ENCODE measurements at regions not wholly inside any gene's neighbourhood (a gene's known extent, or its start where the extent isn't known, plus 50 kb on each side); places are given as distances from the start of the nearest gene placed in this dataset.
"Not testable (repeated sequence)": the region's sequence is repeated elsewhere in the genome, so short reads cannot be mapped to it uniquely, and the experiment has no call there.

GRCh38 chr14:105614987-105615386 is 88.6 kb downstream of the TMEM121 start:
- not testable (repeated sequence) for H3K27me3 ChIP-seq (ENCODE audit: control insufficient read depth in 2 of 2, insufficient read depth in 2 of 2, low read length in 2 of 2); H3K36me3 ChIP-seq (ENCODE audit: control insufficient read depth in 2 of 2, insufficient read depth in 2 of 2, low read length in 2 of 2); H3K9me3 ChIP-seq (ENCODE audit: control insufficient read depth in 2 of 2, low read length in 2 of 2); H3K4me1 ChIP-seq (ENCODE audit: control insufficient read depth in 2 of 2, insufficient read depth in 2 of 2, low read length in 2 of 2); H3K4me3 ChIP-seq (ENCODE audit: low read length in 2 of 2); H3K9ac ChIP-seq (ENCODE audit: low read depth in 1 of 2, low read length in 2 of 2); H3K27ac ChIP-seq (ENCODE audit: low read depth in 2 of 2, low read length in 2 of 2)

GRCh38 chr14:105615986-105616801 is 89.8 kb downstream of the TMEM121 start:
- H3K4me1 ChIP-seq (ENCODE audit: control insufficient read depth in 2 of 2, insufficient read depth in 2 of 2, low read length in 2 of 2); H3K27ac ChIP-seq (ENCODE audit: low read depth in 2 of 2, low read length in 2 of 2); H3K4me3 ChIP-seq (ENCODE audit: low read length in 2 of 2); H3K9ac ChIP-seq (ENCODE audit: low read depth in 1 of 2, low read length in 2 of 2); H3K9me3 ChIP-seq (ENCODE audit: control insufficient read depth in 2 of 2, low read length in 2 of 2); H3K27me3 ChIP-seq (ENCODE audit: control insufficient read depth in 2 of 2, insufficient read depth in 2 of 2, low read length in 2 of 2); H3K36me3 ChIP-seq (ENCODE audit: control insufficient read depth in 2 of 2, insufficient read depth in 2 of 2, low read length in 2 of 2): not testable (repeated sequence)

- Histone ChIP-seq H3K27me3 (ENCODE audit: control insufficient read depth in 2 of 2, insufficient read depth in 2 of 2, low read length in 2 of 2) (no peaks in the 10 kb centered on the region), H3K36me3 (ENCODE audit: control insufficient read depth in 2 of 2, insufficient read depth in 2 of 2, low read length in 2 of 2) (no peaks in the 10 kb centered on the region), H3K4me1 (ENCODE audit: control insufficient read depth in 2 of 2, insufficient read depth in 2 of 2, low read length in 2 of 2) (no peaks in the 10 kb centered on the region), H3K27ac (ENCODE audit: low read depth in 2 of 2, low read length in 2 of 2) (no peak overlapping the region), H3K9me3 (ENCODE audit: control insufficient read depth in 2 of 2, low read length in 2 of 2) (no peaks in the 10 kb centered on the region), H3K9ac (ENCODE audit: low read depth in 1 of 2, low read length in 2 of 2) (no peak overlapping the region), H3K4me3 (ENCODE audit: low read length in 2 of 2) (no peak overlapping the region)
Observed at GRCh38 chr14:105616802-105617192, 90.4 kb downstream of the TMEM121 start.

- Histone ChIP-seq H3K27ac (ENCODE audit: low read depth in 2 of 2, low read length in 2 of 2) (no peak overlapping the region), H3K9me3 (ENCODE audit: control insufficient read depth in 2 of 2, low read length in 2 of 2) (no peaks in the 10 kb centered on the region), H3K4me1 (ENCODE audit: control insufficient read depth in 2 of 2, insufficient read depth in 2 of 2, low read length in 2 of 2) (no peaks in the 10 kb centered on the region), H3K27me3 (ENCODE audit: control insufficient read depth in 2 of 2, insufficient read depth in 2 of 2, low read length in 2 of 2) (no peaks in the 10 kb centered on the region), H3K9ac (ENCODE audit: low read depth in 1 of 2, low read length in 2 of 2) (no peak overlapping the region), H3K36me3 (ENCODE audit: control insufficient read depth in 2 of 2, insufficient read depth in 2 of 2, low read length in 2 of 2) (no peaks in the 10 kb centered on the region), H3K4me3 (ENCODE audit: low read length in 2 of 2) (no peak overlapping the region)
Observed at GRCh38 chr14:105617201-105617777, 90.9 kb downstream of the TMEM121 start.

- not testable (repeated sequence) for H3K4me3 ChIP-seq (ENCODE audit: low read length in 2 of 2); H3K9me3 ChIP-seq (ENCODE audit: control insufficient read depth in 2 of 2, low read length in 2 of 2); H3K27ac ChIP-seq (ENCODE audit: low read depth in 2 of 2, low read length in 2 of 2)
Observed at GRCh38 chr14:105617805-105618204, 91.4 kb downstream of the TMEM121 start.

GRCh38 chr14:105619324-105619723 is 92.9 kb downstream of the TMEM121 start:
- not testable (repeated sequence) for H3K27ac ChIP-seq (ENCODE audit: low read depth in 2 of 2, low read length in 2 of 2); H3K4me3 ChIP-seq (ENCODE audit: low read length in 2 of 2); H3K9me3 ChIP-seq (ENCODE audit: control insufficient read depth in 2 of 2, low read length in 2 of 2)

More at GRCh38 chr14:105617805-105618204, 91.4 kb downstream of the TMEM121 start:
- H3K9ac ChIP-seq (ENCODE audit: low read depth in 1 of 2, low read length in 2 of 2); H3K27me3 ChIP-seq (ENCODE audit: control insufficient read depth in 2 of 2, insufficient read depth in 2 of 2, low read length in 2 of 2); H3K36me3 ChIP-seq (ENCODE audit: control insufficient read depth in 2 of 2, insufficient read depth in 2 of 2, low read length in 2 of 2); H3K4me1 ChIP-seq (ENCODE audit: control insufficient read depth in 2 of 2, insufficient read depth in 2 of 2, low read length in 2 of 2): not testable (repeated sequence)

GRCh38 chr14:105620178-105620864 is 93.9 kb downstream of the TMEM121 start:
- not testable (repeated sequence) for H3K9ac ChIP-seq (ENCODE audit: low read depth in 1 of 2, low read length in 2 of 2); H3K9me3 ChIP-seq (ENCODE audit: control insufficient read depth in 2 of 2, low read length in 2 of 2); H3K27me3 ChIP-seq (ENCODE audit: control insufficient read depth in 2 of 2, insufficient read depth in 2 of 2, low read length in 2 of 2); H3K27ac ChIP-seq (ENCODE audit: low read depth in 2 of 2, low read length in 2 of 2); H3K4me1 ChIP-seq (ENCODE audit: control insufficient read depth in 2 of 2, insufficient read depth in 2 of 2, low read length in 2 of 2); H3K36me3 ChIP-seq (ENCODE audit: control insufficient read depth in 2 of 2, insufficient read depth in 2 of 2, low read length in 2 of 2); H3K4me3 ChIP-seq (ENCODE audit: low read length in 2 of 2)

More at GRCh38 chr14:105619324-105619723, 92.9 kb downstream of the TMEM121 start:
- H3K9ac ChIP-seq (ENCODE audit: low read depth in 1 of 2, low read length in 2 of 2); H3K27me3 ChIP-seq (ENCODE audit: control insufficient read depth in 2 of 2, insufficient read depth in 2 of 2, low read length in 2 of 2); H3K4me1 ChIP-seq (ENCODE audit: control insufficient read depth in 2 of 2, insufficient read depth in 2 of 2, low read length in 2 of 2); H3K36me3 ChIP-seq (ENCODE audit: control insufficient read depth in 2 of 2, insufficient read depth in 2 of 2, low read length in 2 of 2): not testable (repeated sequence)

GRCh38 chr14:105620865-105621471 is 94.6 kb downstream of the TMEM121 start:
- not testable (repeated sequence) for H3K27me3 ChIP-seq (ENCODE audit: control insufficient read depth in 2 of 2, insufficient read depth in 2 of 2, low read length in 2 of 2); H3K9me3 ChIP-seq (ENCODE audit: control insufficient read depth in 2 of 2, low read length in 2 of 2); H3K27ac ChIP-seq (ENCODE audit: low read depth in 2 of 2, low read length in 2 of 2); H3K36me3 ChIP-seq (ENCODE audit: control insufficient read depth in 2 of 2, insufficient read depth in 2 of 2, low read length in 2 of 2); H3K4me1 ChIP-seq (ENCODE audit: control insufficient read depth in 2 of 2, insufficient read depth in 2 of 2, low read length in 2 of 2); H3K9ac ChIP-seq (ENCODE audit: low read depth in 1 of 2, low read length in 2 of 2); H3K4me3 ChIP-seq (ENCODE audit: low read length in 2 of 2)

GRCh38 chr14:105621479-105622328 is 95.3 kb downstream of the TMEM121 start:
- not testable (repeated sequence) for H3K27me3 ChIP-seq (ENCODE audit: control insufficient read depth in 2 of 2, insufficient read depth in 2 of 2, low read length in 2 of 2); H3K9ac ChIP-seq (ENCODE audit: low read depth in 1 of 2, low read length in 2 of 2); H3K27ac ChIP-seq (ENCODE audit: low read depth in 2 of 2, low read length in 2 of 2); H3K36me3 ChIP-seq (ENCODE audit: control insufficient read depth in 2 of 2, insufficient read depth in 2 of 2, low read length in 2 of 2); H3K4me3 ChIP-seq (ENCODE audit: low read length in 2 of 2); H3K4me1 ChIP-seq (ENCODE audit: control insufficient read depth in 2 of 2, insufficient read depth in 2 of 2, low read length in 2 of 2); H3K9me3 ChIP-seq (ENCODE audit: control insufficient read depth in 2 of 2, low read length in 2 of 2)
